ENCODE measurements at regions not wholly inside any gene's neighbourhood (a gene's known extent, or its start where the extent isn't known, plus 50 kb on each side); places are given as distances from the start of the nearest gene placed in this dataset.
"Not testable (repeated sequence)": the region's sequence is repeated elsewhere in the genome, so short reads cannot be mapped to it uniquely, and the experiment has no call there.

- peak; percentile 89 for DNase-seq
Measured at GRCh38 chr7:25069900-25070443, 55.1 kb downstream of the CYCS start.

- peak; percentile 22 for DNase-seq
Measured at GRCh38 chr7:25068502-25069213, 56.4 kb downstream of the CYCS start.

DNA sequence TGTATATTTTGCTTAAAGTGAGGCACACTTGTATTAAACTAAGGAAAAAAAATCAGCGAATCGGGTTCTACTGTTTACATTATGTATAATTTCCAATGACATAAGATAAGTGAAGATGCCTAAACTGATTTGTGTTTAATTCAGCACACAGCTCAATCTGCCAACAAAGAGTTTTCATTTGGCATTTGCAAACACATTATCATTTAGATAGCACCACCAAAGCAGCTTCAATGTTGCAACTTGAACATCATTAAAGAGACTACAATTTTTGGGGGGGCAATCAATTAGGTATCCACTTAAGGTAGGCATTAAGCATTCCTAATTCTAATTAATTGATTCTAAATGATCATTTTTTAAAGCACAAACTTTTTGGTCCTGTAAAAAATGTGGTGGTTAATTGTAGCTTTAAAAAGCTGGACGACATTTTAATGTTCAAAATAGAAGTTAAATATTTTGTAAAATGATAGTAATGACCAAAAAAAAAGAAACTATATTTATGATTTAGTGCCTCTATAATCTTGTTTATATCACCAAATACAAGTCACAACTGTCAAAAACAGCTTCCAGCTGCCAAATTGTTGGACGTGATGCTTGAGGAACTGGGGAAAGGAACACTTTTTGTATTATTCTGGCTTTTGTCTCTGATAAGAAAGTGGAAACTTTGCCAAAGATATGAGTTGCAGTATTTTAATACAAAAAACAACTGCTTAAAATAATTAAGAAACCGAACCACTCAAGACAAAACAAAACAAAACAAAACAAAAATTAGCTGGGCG, 57.1 kb downstream of the CYCS start:
- DNase-seq: peak; percentile 26

DNA sequence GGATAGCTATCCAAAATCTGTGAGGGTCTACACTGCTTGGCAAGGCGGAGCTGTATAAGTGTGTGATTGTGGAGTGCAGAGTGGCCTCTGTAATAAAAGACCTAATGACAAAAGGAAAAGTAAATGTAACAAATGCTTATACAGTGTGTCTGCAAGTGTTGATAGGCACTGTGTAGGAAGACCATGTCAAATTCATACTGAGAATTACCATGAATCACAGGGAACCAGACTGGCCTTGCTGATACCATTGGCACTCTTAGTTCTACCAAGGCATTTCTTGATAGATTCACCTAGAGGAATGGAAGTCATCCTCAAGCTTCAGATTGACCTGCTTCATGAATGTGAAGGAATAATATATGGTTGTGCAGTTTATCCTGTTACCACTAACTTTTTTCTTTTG, 58.8 kb downstream of the CYCS start:
- no peak for DNase-seq

- no peak for DNase-seq
Measured at GRCh38 chr7:25062380-25062779, 62.7 kb downstream of the CYCS start.

DNA sequence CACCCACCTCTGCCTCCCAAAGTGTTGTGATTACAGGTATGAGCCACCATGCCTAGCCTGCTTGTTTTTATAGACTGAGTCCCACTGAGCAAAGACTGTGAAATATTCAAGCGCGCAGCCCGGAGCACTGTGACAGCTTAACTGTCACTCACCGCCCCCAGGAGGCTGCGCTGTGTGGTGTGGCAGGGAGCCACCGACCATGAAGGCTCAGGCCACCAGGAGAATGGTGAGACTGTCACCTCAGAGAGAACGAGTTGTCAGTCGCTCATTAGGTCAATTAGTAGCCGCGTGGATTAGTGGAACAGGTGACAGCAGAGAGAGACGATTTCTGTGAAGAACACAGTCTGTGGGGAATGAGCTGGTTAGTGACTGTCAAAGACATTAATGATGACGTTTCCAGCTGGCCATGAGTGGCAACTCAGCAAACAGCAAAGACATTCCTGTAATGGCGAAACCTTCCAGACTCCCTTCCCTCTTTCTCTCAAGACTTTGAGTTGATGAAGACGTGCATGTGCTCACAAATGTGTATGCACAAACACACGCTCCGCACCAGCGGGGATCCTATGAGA, 64.5 kb downstream of the CYCS start:
- no peak for DNase-seq

DNA sequence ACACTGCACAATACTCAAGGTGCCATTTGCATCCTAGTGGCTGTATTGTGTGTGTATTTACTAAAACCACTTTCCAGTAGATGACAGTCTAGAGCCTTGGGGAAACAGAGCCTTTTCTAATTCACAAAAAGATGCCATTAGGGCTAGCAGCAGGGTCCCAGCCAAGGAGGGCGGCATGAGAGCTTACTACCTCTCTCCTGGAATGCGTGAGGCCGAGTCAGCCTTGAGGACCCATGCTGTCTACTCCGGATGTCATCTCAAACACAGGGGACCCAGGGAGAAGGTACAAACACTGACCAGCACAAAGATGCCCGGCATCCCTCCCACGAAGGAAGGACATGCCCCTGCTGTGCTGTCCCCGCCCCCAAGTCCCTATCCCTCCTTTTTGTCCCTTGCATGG, 65.5 kb downstream of the CYCS start:
- no peak for DNase-seq

- DNase-seq: no peak
Measured at GRCh38 chr7:25056368-25056767, 68.7 kb downstream of the CYCS start.

DNA sequence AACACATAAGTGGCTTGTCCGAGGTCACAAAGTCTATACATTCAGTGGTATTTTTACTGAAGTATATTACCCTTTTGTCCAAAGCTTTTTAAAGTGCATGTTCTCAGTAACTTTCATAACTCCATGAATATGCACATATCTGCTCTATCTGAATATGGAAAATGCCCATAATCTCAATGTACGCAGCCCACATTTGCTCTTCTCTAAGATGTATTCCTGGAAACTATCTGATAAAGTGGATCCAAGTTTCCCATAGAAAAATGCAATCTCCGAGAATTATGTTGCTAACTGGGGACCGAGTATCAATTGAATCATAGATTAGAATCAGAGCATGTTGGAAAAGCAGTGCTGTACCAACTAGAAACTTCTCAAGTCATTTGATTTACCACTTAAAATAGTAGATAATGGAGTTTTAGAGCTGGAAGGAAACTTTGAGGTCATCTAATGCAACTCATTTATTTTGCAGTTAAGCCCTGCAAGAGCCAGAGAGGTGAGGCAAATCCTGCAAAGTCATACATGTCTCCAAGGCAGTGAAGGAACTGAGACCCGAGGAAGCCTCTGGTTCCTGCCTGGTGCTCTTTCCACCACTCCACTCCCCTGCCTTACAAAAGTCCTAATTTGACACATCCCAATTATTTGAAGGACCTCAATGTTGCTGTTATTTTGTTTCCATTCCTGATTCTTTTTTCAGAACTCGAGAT, 69.4 kb downstream of the CYCS start:
- no peak for DNase-seq

- no peak for DNase-seq
Measured at GRCh38 chr7:25054819-25055519, 70.1 kb downstream of the CYCS start.

- DNase-seq: no peak
Measured at GRCh38 chr7:25050223-25050622, 70.2 kb upstream of the OSBPL3 start.

DNA sequence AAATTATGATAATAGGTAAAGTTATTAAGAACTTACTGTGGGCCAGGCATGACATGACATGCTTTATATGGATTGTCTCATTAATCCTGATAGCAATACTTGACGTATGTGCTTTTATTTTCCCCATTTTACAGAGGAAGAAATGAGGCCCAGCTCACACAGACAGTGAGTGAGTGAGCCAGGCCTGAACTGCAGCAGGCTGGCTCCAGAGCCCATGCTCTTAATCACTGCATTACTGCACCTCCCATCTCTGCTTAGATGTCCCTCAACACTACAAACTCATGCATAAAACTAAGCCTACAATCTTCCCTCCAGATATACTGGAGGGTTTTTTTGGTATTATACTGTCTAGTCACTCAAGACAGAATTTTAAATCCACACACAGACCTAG, 68.5 kb upstream of the OSBPL3 start:
- DNase-seq: no peak

GRCh38 chr7:25047571-25048443, 67.8 kb upstream of the OSBPL3 start:
- not testable (repeated sequence) for DNase-seq

DNA sequence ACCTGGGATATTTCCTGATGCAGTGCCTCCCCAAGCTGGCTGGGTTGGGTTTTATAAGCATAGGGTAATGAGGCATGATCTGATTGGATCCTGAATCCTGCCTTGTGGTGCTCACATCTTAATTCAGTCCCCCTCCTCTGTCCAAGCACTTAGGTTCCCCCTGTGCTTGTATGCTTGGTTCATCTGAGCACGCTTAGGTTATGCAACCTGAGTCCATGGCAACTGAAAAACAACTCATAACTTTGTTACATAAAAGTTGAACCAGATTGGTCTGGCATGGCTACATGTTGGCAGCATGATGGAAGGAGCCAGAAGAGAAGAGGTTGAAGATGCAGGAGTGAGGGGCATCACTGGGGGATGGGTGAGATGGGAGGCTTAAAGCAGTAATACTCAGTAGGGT, 57.3 kb upstream of the OSBPL3 start:
- DNase-seq: no peak

- no peak for DNase-seq
Measured at GRCh38 chr7:25035274-25035673, 55.3 kb upstream of the OSBPL3 start.

DNA sequence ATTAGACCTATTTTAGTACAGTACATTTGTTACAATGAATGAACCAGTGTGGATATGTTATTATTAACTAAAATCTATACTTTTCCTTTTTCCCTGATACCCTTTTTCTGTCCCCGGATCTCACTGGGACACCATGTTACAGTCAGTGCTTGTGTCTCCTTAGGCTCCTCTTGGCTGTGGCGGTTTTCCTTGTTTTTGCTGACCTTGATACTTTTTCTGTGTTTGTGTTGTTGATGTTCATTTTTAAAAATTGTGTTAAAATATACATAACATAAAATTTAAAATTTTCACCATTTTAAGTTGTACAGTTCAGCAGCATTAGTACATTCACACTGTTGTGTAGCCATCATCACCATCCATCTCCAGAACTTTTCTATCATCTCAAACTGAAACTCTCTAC, 54.2 kb upstream of the OSBPL3 start:
- no peak for DNase-seq

DNA sequence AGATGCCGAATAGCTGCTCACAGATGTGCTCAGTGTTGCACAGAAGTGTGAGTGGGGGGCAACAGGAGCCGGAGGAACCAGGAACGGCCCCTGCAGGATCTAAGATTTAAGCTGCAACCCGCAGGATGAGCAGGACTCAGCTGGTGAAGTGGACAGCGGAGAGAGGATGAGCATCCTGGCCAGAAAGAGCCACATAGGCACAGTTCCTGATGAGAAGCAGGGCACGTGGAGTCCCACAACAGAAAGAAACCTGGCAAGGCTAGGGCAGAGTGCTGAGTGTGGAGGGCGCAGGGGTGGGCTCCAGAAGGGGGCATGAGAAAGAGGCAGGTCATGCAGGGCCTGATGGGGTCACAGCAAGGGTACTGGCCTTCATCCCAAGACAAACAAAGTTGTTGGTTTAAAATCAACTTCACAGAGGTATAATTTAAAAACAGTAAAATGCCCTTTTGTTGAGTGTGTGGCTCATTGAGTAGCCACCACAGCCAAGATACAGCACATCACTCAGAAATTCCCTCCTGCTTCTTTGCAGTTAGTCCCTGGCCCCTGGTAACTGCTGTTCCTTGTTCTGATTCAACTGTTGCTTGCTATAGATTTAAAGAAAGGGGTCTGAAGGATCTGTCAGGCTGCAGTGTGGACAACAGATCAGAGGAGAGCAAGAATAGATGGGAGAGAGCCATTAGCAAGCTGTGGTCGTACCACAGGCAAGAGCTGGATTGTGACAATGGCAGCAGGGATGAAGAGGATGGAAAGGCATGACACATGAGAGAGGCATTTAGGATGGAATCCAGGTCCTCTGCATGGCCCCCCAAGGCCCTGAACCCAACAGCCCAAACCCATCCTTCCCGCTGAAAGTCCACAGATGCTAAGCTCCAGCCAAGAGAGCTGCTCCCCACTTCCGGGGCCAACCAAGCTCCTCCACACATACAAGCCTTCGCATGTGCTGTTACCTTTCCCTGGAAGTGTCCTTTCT, 53.1 kb upstream of the OSBPL3 start:
- no peak for DNase-seq

DNA sequence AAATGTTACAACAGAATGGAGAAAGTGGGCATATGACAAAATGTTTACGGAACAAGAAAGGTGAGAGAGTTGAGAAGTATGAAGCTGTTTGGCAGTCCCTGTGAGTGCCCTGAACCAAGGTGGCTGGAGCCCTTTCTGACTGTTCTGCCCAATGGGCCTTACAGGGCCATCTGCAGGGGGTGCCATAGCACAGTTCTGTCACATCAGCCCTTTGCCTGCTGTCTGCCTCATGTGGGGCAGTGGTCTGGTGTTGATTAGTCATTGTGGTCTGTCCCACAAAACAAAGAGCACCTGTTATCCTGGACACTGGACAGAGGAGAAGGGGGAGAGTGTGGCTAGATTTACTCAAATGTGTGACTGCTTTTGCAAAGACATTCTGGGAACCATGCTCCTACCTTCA, 51.5 kb upstream of the OSBPL3 start:
- DNase-seq: peak; percentile 15

- DNase-seq: no peak
Measured at GRCh38 chr7:25031007-25031406, 51.0 kb upstream of the OSBPL3 start.

Measured in hematopoietic multipotent progenitor cell treated with erythropoietin and hydrocortisone succinate and interleukin-3 and kit ligand, for 6 days (in vitro differentiated cells).